ENCODE measurements at regions not wholly inside any gene's neighbourhood (a gene's known extent, or its start where the extent isn't known, plus 50 kb on each side); places are given as distances from the start of the nearest gene placed in this dataset.

GRCh38 chr22:42207918-42208317, 62.5 kb downstream of the TCF20 start:
- Histone ChIP-seq H3K36me3 (ENCODE audit: control insufficient read depth in 1 of 2, insufficient read depth in 2 of 2, low read length in 2 of 2) (peaks cover 24 to 26% of the 10 kb centered on the region in 2 experiments), H2BK120ac (ENCODE audit: insufficient read depth, low read length, poor library complexity) (no peak overlapping the region), H3K18ac (ENCODE audit: low read length) (no peak overlapping the region), H3K4me2 (ENCODE audit: low read length) (no peak overlapping the region), H2BK12ac (ENCODE audit: low read length) (no peak overlapping the region), H3K9ac (ENCODE audit: low read length) (no peak overlapping the region), H3K9me3 (ENCODE audit: insufficient read depth, low read depth, low read length) (no peaks in the 10 kb centered on the region), H2BK5ac (ENCODE audit: low read depth, low read length, poor library complexity) (no peak overlapping the region), H3K23ac (ENCODE audit: low read length) (no peak overlapping the region), H3K27me3 (ENCODE audit: insufficient read depth, low read length) (no peaks in the 10 kb centered on the region), H3K14ac (ENCODE audit: low read length) (no peak overlapping the region), H3K4me3 (ENCODE audit: low read depth, low read length) (no peak overlapping the region), H2AFZ (ENCODE audit: insufficient read depth, low read length, poor library complexity) (no peak overlapping the region), H2AK5ac (ENCODE audit: low read length) (no peak overlapping the region), H4K8ac (ENCODE audit: low read depth, low read length) (no peak overlapping the region), H4K91ac (ENCODE audit: low read depth, low read length) (no peak overlapping the region), H3K4ac (ENCODE audit: low read depth, low read length) (no peak overlapping the region), H3K79me2 (ENCODE audit: control insufficient read depth, insufficient read depth, low read length, poor library complexity) (peaks cover 1% of the 10 kb centered on the region), H3K79me1 (ENCODE audit: low read length) (no peaks in the 10 kb centered on the region), H3K27ac (ENCODE audit: low read depth, low read length) (no peak overlapping the region), H3K4me1 (ENCODE audit: control insufficient read depth in 1 of 2, insufficient read depth in 2 of 2, low read length in 2 of 2) (no peaks in the 10 kb centered on the region), H4K12ac (ENCODE audit: low read depth, low read length) (no peak overlapping the region)
- DNase-seq: peak in 1 of 2 donors; percentile 37
- WGBS (ENCODE audit: extremely low coverage, insufficient coverage, insufficient read length): no CpG with 5 or more reads among the region's 4 CpGs

- Histone ChIP-seq H3K18ac (ENCODE audit: low read length) (no peak overlapping the region), H3K9me3 (ENCODE audit: insufficient read depth, low read depth, low read length) (no peaks in the 10 kb centered on the region), H3K4me1 (ENCODE audit: control insufficient read depth in 1 of 2, insufficient read depth in 2 of 2, low read length in 2 of 2) (no peaks in the 10 kb centered on the region), H3K9ac (ENCODE audit: low read length) (no peak overlapping the region), H3K79me1 (ENCODE audit: low read length) (no peaks in the 10 kb centered on the region), H3K27ac (ENCODE audit: low read depth, low read length) (no peak overlapping the region), H2BK12ac (ENCODE audit: low read length) (no peak overlapping the region), H4K8ac (ENCODE audit: low read depth, low read length) (no peak overlapping the region), H3K27me3 (ENCODE audit: insufficient read depth, low read length) (no peaks in the 10 kb centered on the region), H3K79me2 (ENCODE audit: control insufficient read depth, insufficient read depth, low read length, poor library complexity) (no peaks in the 10 kb centered on the region), H4K12ac (ENCODE audit: low read depth, low read length) (no peak overlapping the region), H3K23ac (ENCODE audit: low read length) (no peak overlapping the region), H3K36me3 (ENCODE audit: control insufficient read depth in 1 of 2, insufficient read depth in 2 of 2, low read length in 2 of 2) (peaks cover 3 to 4% of the 10 kb centered on the region in 2 experiments), H2AFZ (ENCODE audit: insufficient read depth, low read length, poor library complexity) (no peak overlapping the region), H2BK120ac (ENCODE audit: insufficient read depth, low read length, poor library complexity) (no peak overlapping the region), H4K91ac (ENCODE audit: low read depth, low read length) (no peak overlapping the region), H2AK5ac (ENCODE audit: low read length) (no peak overlapping the region), H3K14ac (ENCODE audit: low read length) (no peak overlapping the region), H3K4me3 (ENCODE audit: low read depth, low read length) (no peak overlapping the region), H2BK5ac (ENCODE audit: low read depth, low read length, poor library complexity) (no peak overlapping the region), H3K4ac (ENCODE audit: low read depth, low read length) (no peak overlapping the region), H3K4me2 (ENCODE audit: low read length) (no peak overlapping the region)
- no peak for DNase-seq
- WGBS (ENCODE audit: extremely low coverage, insufficient coverage, insufficient read length): no CpG with 5 or more reads among the region's 2 CpGs
These were observed 66.8 kb downstream of the TCF20 start for GRCh38 chr22:42203609-42204008.

- H3K4ac ChIP-seq (ENCODE audit: low read depth, low read length): no peak overlapping the region
- no peak overlapping the region for H3K4me3 ChIP-seq (ENCODE audit: low read depth, low read length)
- no peaks in the 10 kb centered on the region for H3K27me3 ChIP-seq (ENCODE audit: insufficient read depth, low read length)
- no peak overlapping the region for H4K8ac ChIP-seq (ENCODE audit: low read depth, low read length)
- no peak overlapping the region for H2AK5ac ChIP-seq (ENCODE audit: low read length)
- no peak for DNase-seq
- no peaks in the 10 kb centered on the region for H3K9me3 ChIP-seq (ENCODE audit: insufficient read depth, low read depth, low read length)
- no peak overlapping the region for H3K14ac ChIP-seq (ENCODE audit: low read length)
- no peak overlapping the region for H2AFZ ChIP-seq (ENCODE audit: insufficient read depth, low read length, poor library complexity)
- H3K79me2 ChIP-seq (ENCODE audit: control insufficient read depth, insufficient read depth, low read length, poor library complexity): no peaks in the 10 kb centered on the region
- WGBS (ENCODE audit: extremely low coverage, insufficient coverage, insufficient read length): no CpG with 5 or more reads among the region's 6 CpGs
- H3K79me1 ChIP-seq (ENCODE audit: low read length): no peaks in the 10 kb centered on the region
- H3K4me2 ChIP-seq (ENCODE audit: low read length): no peak overlapping the region
- no peak overlapping the region for H4K12ac ChIP-seq (ENCODE audit: low read depth, low read length)
- H3K18ac ChIP-seq (ENCODE audit: low read length): no peak overlapping the region
- no peak overlapping the region for H4K91ac ChIP-seq (ENCODE audit: low read depth, low read length)
- no peak overlapping the region for H3K23ac ChIP-seq (ENCODE audit: low read length)
- H2BK120ac ChIP-seq (ENCODE audit: insufficient read depth, low read length, poor library complexity): no peak overlapping the region
- peaks cover 2 to 3% of the 10 kb centered on the region in 2 experiments for H3K36me3 ChIP-seq (ENCODE audit: control insufficient read depth in 1 of 2, insufficient read depth in 2 of 2, low read length in 2 of 2)
- no peak overlapping the region for H2BK12ac ChIP-seq (ENCODE audit: low read length)
- no peaks in the 10 kb centered on the region for H3K4me1 ChIP-seq (ENCODE audit: control insufficient read depth in 1 of 2, insufficient read depth in 2 of 2, low read length in 2 of 2)
- H2BK5ac ChIP-seq (ENCODE audit: low read depth, low read length, poor library complexity): no peak overlapping the region
- H3K9ac ChIP-seq (ENCODE audit: low read length): no peak overlapping the region
- H3K27ac ChIP-seq (ENCODE audit: low read depth, low read length): no peak overlapping the region
These were observed 67.8 kb downstream of the TCF20 start for GRCh38 chr22:42202669-42203068.

GRCh38 chr22:42202048-42202447, 68.4 kb downstream of the TCF20 start:
- H3K4me1 ChIP-seq (ENCODE audit: control insufficient read depth in 1 of 2, insufficient read depth in 2 of 2, low read length in 2 of 2): no peaks in the 10 kb centered on the region
- H3K27ac ChIP-seq (ENCODE audit: low read depth, low read length): no peak overlapping the region
- no peak for DNase-seq
- no peak overlapping the region for H2AK5ac ChIP-seq (ENCODE audit: low read length)
- no peak overlapping the region for H3K9ac ChIP-seq (ENCODE audit: low read length)
- no peaks in the 10 kb centered on the region for H3K9me3 ChIP-seq (ENCODE audit: insufficient read depth, low read depth, low read length)
- H4K8ac ChIP-seq (ENCODE audit: low read depth, low read length): no peak overlapping the region
- H3K79me2 ChIP-seq (ENCODE audit: control insufficient read depth, insufficient read depth, low read length, poor library complexity): no peaks in the 10 kb centered on the region
- H4K91ac ChIP-seq (ENCODE audit: low read depth, low read length): no peak overlapping the region
- no peak overlapping the region for H3K4ac ChIP-seq (ENCODE audit: low read depth, low read length)
- H3K23ac ChIP-seq (ENCODE audit: low read length): no peak overlapping the region
- no peak overlapping the region for H3K14ac ChIP-seq (ENCODE audit: low read length)
- no peak overlapping the region for H2BK120ac ChIP-seq (ENCODE audit: insufficient read depth, low read length, poor library complexity)
- no peak overlapping the region for H3K4me3 ChIP-seq (ENCODE audit: low read depth, low read length)
- WGBS (ENCODE audit: extremely low coverage, insufficient coverage, insufficient read length): no CpG with 5 or more reads among the region's 1 CpG
- no peak overlapping the region for H4K12ac ChIP-seq (ENCODE audit: low read depth, low read length)
- H3K18ac ChIP-seq (ENCODE audit: low read length): no peak overlapping the region
- H3K79me1 ChIP-seq (ENCODE audit: low read length): no peaks in the 10 kb centered on the region
- H3K36me3 ChIP-seq (ENCODE audit: control insufficient read depth in 1 of 2, insufficient read depth in 2 of 2, low read length in 2 of 2): peaks cover 0 to 3% of the 10 kb centered on the region in 2 experiments
- H2AFZ ChIP-seq (ENCODE audit: insufficient read depth, low read length, poor library complexity): no peak overlapping the region
- H2BK5ac ChIP-seq (ENCODE audit: low read depth, low read length, poor library complexity): no peak overlapping the region
- no peaks in the 10 kb centered on the region for H3K27me3 ChIP-seq (ENCODE audit: insufficient read depth, low read length)
- H2BK12ac ChIP-seq (ENCODE audit: low read length): no peak overlapping the region
- no peak overlapping the region for H3K4me2 ChIP-seq (ENCODE audit: low read length)
